ENCODE measurements at regions not wholly inside any gene's neighbourhood (a gene's known extent, or its start where the extent isn't known, plus 50 kb on each side); places are given as distances from the start of the nearest gene placed in this dataset.

GRCh38 chr4:73929278-73929677, 52.5 kb downstream of the PF4 start:
- no peak for FAIRE-seq

GRCh38 chr4:73923631-73923937, 54.4 kb downstream of the CXCL1 start:
- FAIRE-seq = peak; percentile 74

- FAIRE-seq = no peak
Observed at GRCh38 chr4:73922766-73923630, 53.8 kb downstream of the CXCL1 start.

- no peak for FAIRE-seq
Observed at GRCh38 chr4:73922317-73922716, 53.1 kb downstream of the CXCL1 start.

Data from endometrium (tissue), 2 donors.